HG03520 (cell line): ENCODE measurements at regions not wholly inside any gene's neighbourhood (a gene's known extent, or its start where the extent isn't known, plus 50 kb on each side); places are given as distances from the start of the nearest gene placed in this dataset.

Experiments
- ATAC-seq: cut with Tn5 transposase; IDR thresholded peaks from one replicate; pipeline ENCODE4 v1.9.1; 2021; ENCODE audit warnings: mild to moderate bottlenecking, moderate library complexity; ENCODE audit not compliant: unreplicated experiment

- no peak for ATAC-seq
Observed at GRCh38 chr13:106302843-106303242, 232.6 kb downstream of the EFNB2 start.

- ATAC-seq: no peak
Observed at GRCh38 chr13:106302011-106302410, 233.5 kb downstream of the EFNB2 start.

GRCh38 chr13:106299621-106300020 lies 235.8 kb downstream of the EFNB2 start:
- no peak for ATAC-seq

- no peak for ATAC-seq
Observed at GRCh38 chr13:106297283-106297682, 238.2 kb downstream of the EFNB2 start.

GRCh38 chr13:106296723-106297122 lies 238.7 kb downstream of the EFNB2 start:
- ATAC-seq: no peak

- no peak for ATAC-seq
Observed at GRCh38 chr13:106295971-106296370, 239.5 kb downstream of the EFNB2 start.

- ATAC-seq: no peak
Observed at GRCh38 chr13:106291006-106291405, 244.5 kb downstream of the EFNB2 start.

- no peak for ATAC-seq
Observed at GRCh38 chr13:106287351-106287750, 248.1 kb downstream of the EFNB2 start.

GRCh38 chr13:106286811-106287210 lies 248.7 kb downstream of the EFNB2 start:
- ATAC-seq: no peak

GRCh38 chr13:106284358-106284757 lies 251.1 kb downstream of the EFNB2 start:
- ATAC-seq: no peak

- ATAC-seq: no peak
Observed at GRCh38 chr13:106281426-106281825, 254.0 kb downstream of the EFNB2 start.

GRCh38 chr13:106277484-106278154 lies 257.8 kb downstream of the EFNB2 start:
- no peak for ATAC-seq

GRCh38 chr13:106276876-106277275 lies 258.6 kb downstream of the EFNB2 start:
- ATAC-seq: no peak

- no peak for ATAC-seq
Observed at GRCh38 chr13:106275446-106276032, 259.9 kb downstream of the EFNB2 start.

- ATAC-seq: no peak
Observed at GRCh38 chr13:106274551-106275203, 260.8 kb downstream of the EFNB2 start.

GRCh38 chr13:106263801-106264200 lies 271.7 kb downstream of the EFNB2 start:
- no peak for ATAC-seq

GRCh38 chr13:106262886-106263285 lies 272.6 kb downstream of the EFNB2 start:
- ATAC-seq: no peak

- ATAC-seq: no peak
Observed at GRCh38 chr13:106261450-106261849, 274.0 kb downstream of the EFNB2 start.

- ATAC-seq: no peak
Observed at GRCh38 chr13:106260352-106260751, 275.1 kb downstream of the EFNB2 start.

GRCh38 chr13:106259928-106260327 lies 275.5 kb downstream of the EFNB2 start:
- ATAC-seq: no peak

GRCh38 chr13:106246666-106247188 lies 288.7 kb downstream of the EFNB2 start:
- no peak for ATAC-seq

GRCh38 chr13:106246242-106246641 lies 289.2 kb downstream of the EFNB2 start:
- ATAC-seq: no peak
